GM12878 (cell line): ENCODE measurements at regions not wholly inside any gene's neighbourhood (a gene's known extent, or its start where the extent isn't known, plus 50 kb on each side); places are given as distances from the start of the nearest gene placed in this dataset.

Experiments
- BCL3 ChIP-seq: IDR thresholded peaks from 2 replicates; pipeline ENCODE4 v1.6.1; 2011; ENCODE audit warnings: borderline replicate concordance, low read depth, mild to moderate bottlenecking, moderate library complexity, low read length; ENCODE audit not compliant: insufficient read depth, poor library complexity, severe bottlenecking
- BCLAF1 ChIP-seq: fragments of 450-650 bp; IDR thresholded peaks from 2 replicates; pipeline ENCODE4 v1.6.1; 2017; ENCODE audit warnings: antibody characterized with exemption, mild to moderate bottlenecking, moderate library complexity
- BMI1 ChIP-seq: fragments of 450-650 bp; IDR thresholded peaks from 2 replicates; pipeline ENCODE4 v1.6.1; 2016; ENCODE audit warnings: mild to moderate bottlenecking, moderate library complexity, borderline replicate concordance
- CBFB ChIP-seq: IDR thresholded peaks from 2 replicates; pipeline ENCODE4 v1.6.1; 2016; ENCODE audit warnings: antibody characterized with exemption, low read depth
- CREM ChIP-seq: IDR thresholded peaks from 2 replicates; pipeline ENCODE4 v1.6.1; 2014; ENCODE audit warnings: antibody characterized with exemption, low read depth
- DPF2 ChIP-seq: fragments of 450-650 bp; IDR thresholded peaks from 2 replicates; pipeline ENCODE4 v1.6.1; 2017; ENCODE audit warnings: mild to moderate bottlenecking
- ESRRA ChIP-seq: IDR thresholded peaks from 2 replicates; pipeline ENCODE4 v1.6.1; 2012; ENCODE audit warnings: mild to moderate bottlenecking, low read length, improper control_type of control experiment
- EZH2 ChIP-seq: IDR thresholded peaks from 2 replicates; pipeline ENCODE4 v1.6.1; 2012; ENCODE audit warnings: low read depth, mild to moderate bottlenecking, control low read depth, inconsistent platforms, low read length, borderline replicate concordance; ENCODE audit not compliant: control insufficient read depth
- FOXK2 ChIP-seq: fragments of 450-650 bp; IDR thresholded peaks from 2 replicates; pipeline ENCODE4 v1.6.1; 2017; ENCODE audit warnings: mild to moderate bottlenecking, moderate library complexity
- IRF4 ChIP-seq: IDR thresholded peaks from 2 replicates; pipeline ENCODE4 v1.6.1; 2011; ENCODE audit warnings: low read depth, low read length
- JUND ChIP-seq: IDR thresholded peaks from 2 replicates; pipeline ENCODE4 v1.6.1; 2012; ENCODE audit warnings: low read depth, mild to moderate bottlenecking, low read length, improper control_type of control experiment, moderate library complexity
- MEF2A ChIP-seq: IDR thresholded peaks from 2 replicates; pipeline ENCODE4 v1.6.1; 2011; ENCODE audit warnings: low read depth, mild to moderate bottlenecking, low read length, moderate library complexity; ENCODE audit not compliant: insufficient read depth
- MTA2 ChIP-seq: fragments of 450-650 bp; IDR thresholded peaks from 2 replicates; pipeline ENCODE4 v1.6.1; 2016; ENCODE audit warnings: low read depth, mild to moderate bottlenecking, moderate library complexity
- NFYB ChIP-seq: IDR thresholded peaks from 2 replicates; pipeline ENCODE4 v1.6.1; 2011; ENCODE audit warnings: low read depth, mild to moderate bottlenecking, low read length, improper control_type of control experiment, moderate library complexity; ENCODE audit not compliant: insufficient read depth
- RBBP5 ChIP-seq: fragments of 200-600 bp; sonication (generic); conservative IDR thresholded peaks from 2 replicates; pipeline ENCODE4 v1.6.1; 2016
- RELA ChIP-seq: fragments of 450-650 bp; IDR thresholded peaks from 2 replicates; pipeline ENCODE4 v1.8.0; 2014; ENCODE audit warnings: borderline replicate concordance; ENCODE audit not compliant: partially characterized antibody
- SIX5 ChIP-seq: IDR thresholded peaks from 2 replicates; pipeline ENCODE4 v1.6.1; 2011; ENCODE audit warnings: mild to moderate bottlenecking, low read depth, low read length, moderate library complexity; ENCODE audit not compliant: severe bottlenecking
- STAT3 ChIP-seq: IDR thresholded peaks from 2 replicates; pipeline ENCODE4 v1.6.1; 2011; ENCODE audit warnings: low read depth, low read length, improper control_type of control experiment
- TARDBP ChIP-seq: IDR thresholded peaks from 2 replicates; pipeline ENCODE4 v1.6.1; 2016; ENCODE audit warnings: borderline replicate concordance
- TBL1XR1 ChIP-seq: IDR thresholded peaks from 2 replicates; pipeline ENCODE4 v1.6.1; 2012; ENCODE audit warnings: low read depth, low read length, improper control_type of control experiment
- TCF3 ChIP-seq: IDR thresholded peaks from 2 replicates; pipeline ENCODE4 v1.6.1; 2012; ENCODE audit warnings: low read depth, mild to moderate bottlenecking, low read length, borderline replicate concordance; ENCODE audit not compliant: insufficient read depth
- ZBTB40 ChIP-seq: fragments of 450-650 bp; IDR thresholded peaks from 2 replicates; pipeline ENCODE4 v1.6.1; 2016; ENCODE audit warnings: mild to moderate bottlenecking, moderate library complexity, borderline replicate concordance
- ZNF24 ChIP-seq: fragments of 450-650 bp; IDR thresholded peaks from 2 replicates; pipeline ENCODE4 v1.6.1; 2017; ENCODE audit warnings: antibody characterized with exemption, mild to moderate bottlenecking
- ZNF622 ChIP-seq: fragments of 450-650 bp; IDR thresholded peaks from 2 replicates; pipeline ENCODE4 v1.6.1; 2017; ENCODE audit warnings: mild to moderate bottlenecking, inconsistent platforms

- no peak for TF ChIP-seq CBFB
- TF ChIP-seq STAT3 = no peak
- TF ChIP-seq CREM = peak; percentile 13; the same call in 1 of the 2 replicates
- peak; percentile 80 for TF ChIP-seq MTA2
- no peak for TF ChIP-seq JUND
- TF ChIP-seq ZNF622 = no peak
- TF ChIP-seq ESRRA = no peak
- TF ChIP-seq TARDBP = no peak
- no peak for TF ChIP-seq FOXK2
- no peak for TF ChIP-seq TBL1XR1
- no peak for TF ChIP-seq TCF3
- TF ChIP-seq SIX5 = no peak
- no peak for TF ChIP-seq EZH2
- no peak for TF ChIP-seq BCL3
- no peak for TF ChIP-seq BMI1
- no peak for TF ChIP-seq BCLAF1
- no peak for TF ChIP-seq RELA
- TF ChIP-seq ZBTB40 = no peak; the same call in 1 of the 2 replicates
- no peak for TF ChIP-seq ZNF24
- no peak for TF ChIP-seq NFYB
- no peak for TF ChIP-seq IRF4
- TF ChIP-seq MEF2A = no peak
- TF ChIP-seq DPF2 = no peak
- TF ChIP-seq RBBP5 = no peak
Observed at GRCh38 chr10:7480742-7481367, 70.0 kb upstream of the SFMBT2 start (continued).
